ENCODE measurements at regions not wholly inside any gene's neighbourhood (a gene's known extent, or its start where the extent isn't known, plus 50 kb on each side); places are given as distances from the start of the nearest gene placed in this dataset.

DNA sequence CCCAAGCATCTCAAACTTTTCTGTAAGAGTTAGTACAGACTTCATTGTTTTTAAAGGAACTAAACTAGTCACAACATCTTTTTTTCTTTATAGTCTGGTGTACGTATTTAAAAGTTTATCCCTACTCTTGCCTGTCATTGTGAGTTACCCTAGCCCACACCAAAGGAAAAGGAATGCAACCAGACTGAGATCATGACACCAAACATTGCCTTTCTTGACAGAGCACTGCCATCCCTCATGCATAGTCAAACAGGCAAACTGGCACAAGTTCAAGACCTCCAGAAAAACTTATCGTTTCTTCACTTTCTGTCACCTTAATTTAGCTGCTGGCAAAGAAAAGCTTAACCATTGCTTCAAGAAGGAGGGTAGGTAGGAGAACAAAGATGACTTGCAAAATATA, 448.4 kb upstream of the MANEA start:
- intact Hi-C loops (cut with DNase I; ENCODE audit: low total_unique reads): no loop called here
- Histone ChIP-seq H3K27ac (no peak overlapping the region), H3K4me1 (no peaks in the 10 kb centered on the region), H3K9me3 (no peaks in the 10 kb centered on the region), H3K4me3 (no peak overlapping the region), H3K27me3 (no peaks in the 10 kb centered on the region), H3K36me3 (ENCODE audit: low read depth, missing control alignments) (no peaks in the 10 kb centered on the region)
- no peak for DNase-seq
- no peak for TF ChIP-seq POLR2A (IDR thresholded peaks at IDR 0.05)
- TF ChIP-seq, protein P1, sequence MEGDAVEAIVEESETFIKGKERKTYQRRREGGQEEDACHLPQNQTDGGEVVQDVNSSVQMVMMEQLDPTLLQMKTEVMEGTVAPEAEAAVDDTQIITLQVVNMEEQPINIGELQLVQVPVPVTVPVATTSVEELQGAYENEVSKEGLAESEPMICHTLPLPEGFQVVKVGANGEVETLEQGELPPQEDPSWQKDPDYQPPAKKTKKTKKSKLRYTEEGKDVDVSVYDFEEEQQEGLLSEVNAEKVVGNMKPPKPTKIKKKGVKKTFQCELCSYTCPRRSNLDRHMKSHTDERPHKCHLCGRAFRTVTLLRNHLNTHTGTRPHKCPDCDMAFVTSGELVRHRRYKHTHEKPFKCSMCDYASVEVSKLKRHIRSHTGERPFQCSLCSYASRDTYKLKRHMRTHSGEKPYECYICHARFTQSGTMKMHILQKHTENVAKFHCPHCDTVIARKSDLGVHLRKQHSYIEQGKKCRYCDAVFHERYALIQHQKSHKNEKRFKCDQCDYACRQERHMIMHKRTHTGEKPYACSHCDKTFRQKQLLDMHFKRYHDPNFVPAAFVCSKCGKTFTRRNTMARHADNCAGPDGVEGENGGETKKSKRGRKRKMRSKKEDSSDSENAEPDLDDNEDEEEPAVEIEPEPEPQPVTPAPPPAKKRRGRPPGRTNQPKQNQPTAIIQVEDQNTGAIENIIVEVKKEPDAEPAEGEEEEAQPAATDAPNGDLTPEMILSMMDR (IDR thresholded peaks at IDR 0.05): no peak
- WGBS, 2 donors: 63 to 77% methylated on average over 2 of the region's 2 CpGs

DNA sequence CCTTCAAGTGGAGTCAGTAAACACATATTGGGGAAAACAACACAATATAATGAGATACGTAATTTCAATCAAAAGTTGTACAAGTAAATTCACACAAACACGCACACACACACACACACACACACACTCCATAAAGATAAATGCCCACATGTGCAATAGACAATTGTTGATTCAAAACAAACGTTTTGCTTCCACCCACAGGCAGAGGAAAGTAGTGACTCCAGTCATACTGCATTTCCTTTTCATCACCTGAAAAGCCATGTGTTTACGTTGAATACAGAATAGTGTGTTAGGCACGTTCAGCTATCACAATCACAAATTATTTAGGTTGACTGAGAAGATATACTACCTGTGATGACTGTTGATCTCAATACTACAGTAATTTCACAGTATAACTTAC, 443.8 kb upstream of the MANEA start:
- no peaks in the 10 kb centered on the region for H3K9me3 ChIP-seq
- no peaks in the 10 kb centered on the region for H3K4me1 ChIP-seq
- no peak for TF ChIP-seq POLR2A (IDR thresholded peaks at IDR 0.05)
- DNase-seq: no peak
- no peaks in the 10 kb centered on the region for H3K36me3 ChIP-seq (ENCODE audit: low read depth, missing control alignments)
- 36 to 37% methylated on average over 5 of the region's 5 CpGs for WGBS, 2 donors
- no peaks in the 10 kb centered on the region for H3K27me3 ChIP-seq
- intact Hi-C loops (cut with DNase I; ENCODE audit: low total_unique reads): no loop called here
- H3K27ac ChIP-seq: no peak overlapping the region
- no peak overlapping the region for H3K4me3 ChIP-seq

DNA sequence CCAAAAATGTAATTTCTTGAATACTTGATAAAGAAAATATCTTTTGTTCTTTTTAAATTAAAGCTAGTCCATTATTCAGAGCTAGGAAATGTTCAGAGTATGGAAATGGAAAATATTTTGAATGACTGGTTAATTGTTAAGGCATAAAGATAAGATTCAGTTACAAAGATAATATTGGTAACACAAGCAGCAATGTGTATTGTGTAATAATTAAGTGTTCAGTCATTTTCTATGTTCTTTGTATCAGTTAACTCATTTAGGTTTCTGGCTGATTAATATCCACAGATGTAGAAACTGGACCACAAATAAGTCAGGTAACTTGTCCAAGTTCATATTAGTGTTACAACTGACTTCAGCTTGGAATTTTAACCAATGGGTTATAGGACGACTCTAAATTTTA, 442.2 kb upstream of the MANEA start:
- WGBS, 2 donors: 61 to 77% methylated on average over 1 of the region's 1 CpG
- Histone ChIP-seq H3K9me3 (no peaks in the 10 kb centered on the region), H3K36me3 (ENCODE audit: low read depth, missing control alignments) (no peaks in the 10 kb centered on the region), H3K27me3 (no peaks in the 10 kb centered on the region), H3K4me1 (no peaks in the 10 kb centered on the region), H3K4me3 (no peak overlapping the region), H3K27ac (no peak overlapping the region)
- TF ChIP-seq, protein P1 (IDR thresholded peaks at IDR 0.05): no peak
- TF ChIP-seq POLR2A (IDR thresholded peaks at IDR 0.05): no peak
- DNase-seq: no peak
- intact Hi-C loops (cut with DNase I; ENCODE audit: low total_unique reads): no loop called here

DNA sequence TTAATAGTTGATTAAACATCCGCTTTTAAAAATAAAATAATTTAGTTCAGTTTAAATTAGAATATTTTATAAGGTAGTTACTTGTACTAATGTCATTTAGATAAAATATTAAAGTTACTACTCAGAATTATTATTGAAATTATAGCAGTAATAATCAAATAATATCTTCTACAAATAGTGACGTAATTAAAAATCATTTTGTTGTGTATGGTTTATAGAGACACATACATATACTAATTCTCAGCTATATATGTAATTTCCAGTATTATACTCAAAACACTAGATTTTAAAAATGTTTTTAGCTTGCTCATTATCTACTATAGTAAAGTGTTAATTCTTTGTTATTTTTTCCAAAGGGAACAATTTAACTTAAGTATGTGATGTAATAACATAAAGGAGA, 435.2 kb upstream of the MANEA start:
- DNase-seq: no peak
- H3K4me3 ChIP-seq: no peak overlapping the region
- 95 to 96% methylated on average over 2 of the region's 2 CpGs for WGBS, 2 donors
- no peaks in the 10 kb centered on the region for H3K9me3 ChIP-seq
- no peak overlapping the region for H3K27ac ChIP-seq
- no peaks in the 10 kb centered on the region for H3K27me3 ChIP-seq
- no peaks in the 10 kb centered on the region for H3K4me1 ChIP-seq
- intact Hi-C loops (cut with DNase I; ENCODE audit: low total_unique reads): no loop called here
- no peak for TF ChIP-seq POLR2A (IDR thresholded peaks at IDR 0.05)
- TF ChIP-seq, protein P1 (IDR thresholded peaks at IDR 0.05): no peak
- no peaks in the 10 kb centered on the region for H3K36me3 ChIP-seq (ENCODE audit: low read depth, missing control alignments)

DNA sequence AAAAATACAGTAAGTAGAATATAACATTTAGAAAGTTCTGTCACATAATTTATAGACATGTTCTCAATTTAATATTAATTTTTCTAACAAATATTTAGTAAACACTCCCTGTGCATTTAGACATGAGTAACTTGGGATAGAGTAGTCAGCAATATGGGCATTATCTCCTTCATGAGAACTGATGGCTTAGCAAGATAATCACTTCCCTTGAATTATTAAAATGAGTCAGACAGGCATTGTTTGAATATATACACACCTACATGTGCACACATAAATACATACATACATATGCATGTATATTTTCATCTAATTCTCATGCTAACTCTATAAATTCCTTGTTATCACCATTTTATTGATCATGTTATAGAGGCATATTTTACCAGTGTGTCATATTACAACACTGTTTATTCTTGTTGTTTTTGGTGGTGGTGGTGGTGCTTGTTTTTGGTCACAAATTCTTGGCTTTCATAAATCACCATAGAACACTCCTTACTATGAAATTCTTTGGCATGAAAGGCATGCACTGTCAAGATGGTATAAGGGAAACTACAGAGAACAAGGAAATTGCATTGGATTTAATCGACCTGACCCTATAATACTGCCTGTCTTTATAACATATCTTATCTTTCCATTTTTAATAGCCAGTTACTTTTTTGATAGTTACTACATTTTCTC, 434.5 kb upstream of the MANEA start:
- TF ChIP-seq POLR2A (IDR thresholded peaks at IDR 0.05): no peak
- TF ChIP-seq, protein P1 (IDR thresholded peaks at IDR 0.05): no peak
- 65 to 78% methylated on average over 1 of the region's 1 CpG for WGBS, 2 donors

More for the DNA sequence above, 434.5 kb upstream of the MANEA start:
- Histone ChIP-seq H3K36me3 (ENCODE audit: low read depth, missing control alignments) (no peaks in the 10 kb centered on the region), H3K4me1 (no peaks in the 10 kb centered on the region), H3K9me3 (no peaks in the 10 kb centered on the region), H3K27ac (no peak overlapping the region), H3K27me3 (no peaks in the 10 kb centered on the region), H3K4me3 (no peak overlapping the region)
- intact Hi-C loops (cut with DNase I; ENCODE audit: low total_unique reads): no loop called here
- no peak for DNase-seq

All from testis (tissue), 2 donors.